ENCODE measurements at regions not wholly inside any gene's neighbourhood (a gene's known extent, or its start where the extent isn't known, plus 50 kb on each side); places are given as distances from the start of the nearest gene placed in this dataset.

- no peak overlapping the region for H3K27ac Mint-ChIP-seq
- intact Hi-C loops (cut with micrococcal nuclease) = no loop called here
- no peaks in the 10 kb centered on the region for H3K4me1 Mint-ChIP-seq
- no peak overlapping the region for H3K4me3 Mint-ChIP-seq
- 84% methylated on average over 7 of the region's 10 CpGs for WGBS (ENCODE audit: insufficient coverage)
- no peaks in the 10 kb centered on the region for H3K27me3 Mint-ChIP-seq (ENCODE audit: low read depth in 2 of 2)
- no peaks in the 10 kb centered on the region for H3K4me1 ChIP-seq (ENCODE audit: control insufficient read depth, insufficient read depth, low read length)
- H3K27ac ChIP-seq (ENCODE audit: low read length) = no peak overlapping the region
- ATAC-seq = no peak
- H3K36me3 Mint-ChIP-seq = no peaks in the 10 kb centered on the region
- peaks cover 7 to 12% of the 10 kb centered on the region in 2 donors for H3K9me3 Mint-ChIP-seq
- H3K4me3 ChIP-seq (ENCODE audit: low read length) = no peak overlapping the region
- H3K27me3 ChIP-seq (ENCODE audit: control insufficient read depth, insufficient read depth, low read length) = no peaks in the 10 kb centered on the region
- H3K36me3 ChIP-seq (ENCODE audit: control insufficient read depth, insufficient read depth, low read length) = no peaks in the 10 kb centered on the region
- no peak for TF ChIP-seq CTCF (IDR thresholded peaks at IDR 0.05)
- no peak for DNase-seq
- H3K9me3 ChIP-seq (ENCODE audit: control insufficient read depth, insufficient read depth, low read length) = no peaks in the 10 kb centered on the region
These were observed 181.6 kb downstream of the PCDH7 start for GRCh38 chr4:30901461-30902451.

DNA sequence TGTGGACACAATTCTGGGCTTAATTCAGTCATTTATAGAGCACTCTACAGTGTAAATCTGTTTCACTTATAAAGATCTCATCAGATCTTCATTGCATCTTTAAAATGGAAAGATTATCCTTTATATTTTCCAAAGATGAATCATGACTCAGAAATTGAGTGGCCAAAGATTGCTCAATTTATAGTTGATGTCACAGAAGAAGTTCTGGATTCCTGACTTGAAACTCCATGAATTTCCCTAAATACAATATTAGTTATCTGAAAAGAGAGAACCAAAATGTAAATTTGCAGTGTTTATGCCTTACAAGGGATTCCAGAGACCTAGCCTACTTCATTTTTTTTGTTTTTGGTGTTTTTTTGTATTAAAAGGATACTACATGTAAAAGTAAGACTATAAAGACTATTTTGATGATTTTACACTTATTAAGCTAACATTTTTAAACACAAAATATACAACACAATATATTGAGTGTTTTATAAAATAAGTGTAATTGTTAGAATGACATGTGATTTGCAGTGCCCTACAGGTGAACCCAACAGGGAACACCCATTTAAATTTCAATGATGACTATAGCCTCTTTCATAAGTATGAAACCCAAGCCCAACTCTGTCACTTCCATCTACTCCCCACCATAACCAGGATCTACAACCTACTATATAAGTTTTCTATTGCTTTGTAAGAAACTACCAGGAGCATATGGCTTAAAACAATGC lies 183.5 kb downstream of the PCDH7 start:
- DNase-seq (no peak), ATAC-seq (no peak)
- Mint-ChIP-seq H3K4me1 (no peaks in the 10 kb centered on the region), H3K9me3 (peaks cover 11 to 15% of the 10 kb centered on the region in 2 donors), H3K27ac (no peak overlapping the region), H3K4me3 (no peak overlapping the region), H3K27me3 (ENCODE audit: low read depth in 2 of 2) (no peaks in the 10 kb centered on the region), H3K36me3 (no peaks in the 10 kb centered on the region)
- H3K36me3 ChIP-seq (ENCODE audit: control insufficient read depth, insufficient read depth, low read length) = no peaks in the 10 kb centered on the region
- no peak overlapping the region for H3K27ac ChIP-seq (ENCODE audit: low read length)
- no peaks in the 10 kb centered on the region for H3K27me3 ChIP-seq (ENCODE audit: control insufficient read depth, insufficient read depth, low read length)
- no peak for TF ChIP-seq CTCF (IDR thresholded peaks at IDR 0.05)
- no peaks in the 10 kb centered on the region for H3K9me3 ChIP-seq (ENCODE audit: control insufficient read depth, insufficient read depth, low read length)
- H3K4me1 ChIP-seq (ENCODE audit: control insufficient read depth, insufficient read depth, low read length) = no peaks in the 10 kb centered on the region
- no peak overlapping the region for H3K4me3 ChIP-seq (ENCODE audit: low read length)
- intact Hi-C loops (cut with micrococcal nuclease) = no loop called here

GRCh38 chr4:30904215-30904555 lies 184.0 kb downstream of the PCDH7 start:
- Histone ChIP-seq H3K27me3 (ENCODE audit: control insufficient read depth, insufficient read depth, low read length) (no peaks in the 10 kb centered on the region), H3K4me1 (ENCODE audit: control insufficient read depth, insufficient read depth, low read length) (no peaks in the 10 kb centered on the region), H3K4me3 (ENCODE audit: low read length) (no peak overlapping the region), H3K9me3 (ENCODE audit: control insufficient read depth, insufficient read depth, low read length) (no peaks in the 10 kb centered on the region), H3K36me3 (ENCODE audit: control insufficient read depth, insufficient read depth, low read length) (no peaks in the 10 kb centered on the region), H3K27ac (ENCODE audit: low read length) (no peak overlapping the region)
- H3K27ac Mint-ChIP-seq = no peak overlapping the region
- H3K9me3 Mint-ChIP-seq = peaks cover 11 to 15% of the 10 kb centered on the region in 2 donors
- no peaks in the 10 kb centered on the region for H3K36me3 Mint-ChIP-seq
- no peak overlapping the region for H3K4me3 Mint-ChIP-seq
- no peak for DNase-seq
- H3K27me3 Mint-ChIP-seq (ENCODE audit: low read depth in 2 of 2) = no peaks in the 10 kb centered on the region
- WGBS (ENCODE audit: insufficient coverage) = 85% methylated on average over 2 of the region's 2 CpGs
- H3K4me1 Mint-ChIP-seq = no peaks in the 10 kb centered on the region
- no peak for TF ChIP-seq CTCF (IDR thresholded peaks at IDR 0.05)
- intact Hi-C loops (cut with micrococcal nuclease) = no loop called here
- no peak for ATAC-seq

Measured in natural killer cell (primary cell).